ENCODE measurements at regions not wholly inside any gene's neighbourhood (a gene's known extent, or its start where the extent isn't known, plus 50 kb on each side); places are given as distances from the start of the nearest gene placed in this dataset.

GRCh38 chr16:52184336-52184735 lies 362.6 kb downstream of the TOX3 start:
- no peak for TF ChIP-seq CTCF (IDR thresholded peaks at IDR 0.05; ENCODE audit: low read depth, low read length)
- H3K27me3 ChIP-seq (ENCODE audit: insufficient read depth, low read depth, severe bottlenecking): no peaks in the 10 kb centered on the region
- H3K4me3 ChIP-seq (ENCODE audit: low read depth, low read length): no peak overlapping the region
- no peak for DNase-seq
- H3K36me3 ChIP-seq: no peaks in the 10 kb centered on the region
- no peak overlapping the region for H3K27ac ChIP-seq
- H3K9me3 ChIP-seq (ENCODE audit: severe bottlenecking): no peaks in the 10 kb centered on the region

GRCh38 chr16:52182840-52183239 lies 364.1 kb downstream of the TOX3 start:
- H3K36me3 ChIP-seq: no peaks in the 10 kb centered on the region
- H3K27me3 ChIP-seq (ENCODE audit: insufficient read depth, low read depth, severe bottlenecking): no peaks in the 10 kb centered on the region
- no peak overlapping the region for H3K4me3 ChIP-seq (ENCODE audit: low read depth, low read length)
- no peaks in the 10 kb centered on the region for H3K9me3 ChIP-seq (ENCODE audit: severe bottlenecking)
- no peak overlapping the region for H3K27ac ChIP-seq
- TF ChIP-seq CTCF (IDR thresholded peaks at IDR 0.05; ENCODE audit: low read depth, low read length): no peak
- no peak for DNase-seq

GRCh38 chr16:52174168-52174567 lies 372.8 kb downstream of the TOX3 start:
- no peak overlapping the region for H3K4me3 ChIP-seq (ENCODE audit: low read depth, low read length)
- H3K36me3 ChIP-seq: no peaks in the 10 kb centered on the region
- no peak for TF ChIP-seq CTCF (IDR thresholded peaks at IDR 0.05; ENCODE audit: low read depth, low read length)
- no peak for DNase-seq
- H3K27ac ChIP-seq: no peak overlapping the region
- H3K9me3 ChIP-seq (ENCODE audit: severe bottlenecking): no peaks in the 10 kb centered on the region
- H3K27me3 ChIP-seq (ENCODE audit: insufficient read depth, low read depth, severe bottlenecking): no peaks in the 10 kb centered on the region

GRCh38 chr16:52171481-52171880 lies 375.5 kb downstream of the TOX3 start:
- TF ChIP-seq CTCF (IDR thresholded peaks at IDR 0.05; ENCODE audit: low read depth, low read length): no peak
- Histone ChIP-seq H3K27me3 (ENCODE audit: insufficient read depth, low read depth, severe bottlenecking) (no peaks in the 10 kb centered on the region), H3K36me3 (no peaks in the 10 kb centered on the region), H3K27ac (no peak overlapping the region), H3K9me3 (ENCODE audit: severe bottlenecking) (no peaks in the 10 kb centered on the region), H3K4me3 (ENCODE audit: low read depth, low read length) (no peak overlapping the region)
- no peak for DNase-seq

GRCh38 chr16:52167328-52167727 lies 379.6 kb downstream of the TOX3 start:
- TF ChIP-seq CTCF (IDR thresholded peaks at IDR 0.05; ENCODE audit: low read depth, low read length): no peak
- no peak overlapping the region for H3K4me3 ChIP-seq (ENCODE audit: low read depth, low read length)

GRCh38 chr16:52165961-52166360 lies 381.0 kb downstream of the TOX3 start:
- no peak overlapping the region for H3K4me3 ChIP-seq (ENCODE audit: low read depth, low read length)
- no peaks in the 10 kb centered on the region for H3K36me3 ChIP-seq
- no peaks in the 10 kb centered on the region for H3K9me3 ChIP-seq (ENCODE audit: severe bottlenecking)
- no peak for TF ChIP-seq CTCF (IDR thresholded peaks at IDR 0.05; ENCODE audit: low read depth, low read length)
- H3K27ac ChIP-seq: no peak overlapping the region
- no peaks in the 10 kb centered on the region for H3K27me3 ChIP-seq (ENCODE audit: insufficient read depth, low read depth, severe bottlenecking)
- no peak for DNase-seq

More at GRCh38 chr16:52167328-52167727, 379.6 kb downstream of the TOX3 start:
- H3K9me3 ChIP-seq (ENCODE audit: severe bottlenecking): no peaks in the 10 kb centered on the region
- no peak for DNase-seq
- H3K36me3 ChIP-seq: no peaks in the 10 kb centered on the region
- H3K27ac ChIP-seq: no peak overlapping the region
- no peaks in the 10 kb centered on the region for H3K27me3 ChIP-seq (ENCODE audit: insufficient read depth, low read depth, severe bottlenecking)
